ENCODE measurements at regions not wholly inside any gene's neighbourhood (a gene's known extent, or its start where the extent isn't known, plus 50 kb on each side); places are given as distances from the start of the nearest gene placed in this dataset.
A peak's percentile ranks its signal among the peaks of the same experiment; 100 is the strongest.

- Histone ChIP-seq H3K27me3 (ENCODE audit: low read depth) (no peaks in the 10 kb centered on the region), H3K27ac (no peak overlapping the region), H3K36me3 (no peaks in the 10 kb centered on the region), H3K4me3 (no peak overlapping the region), H3K4me1 (peaks cover 22% of the 10 kb centered on the region), H3K9me3 (no peaks in the 10 kb centered on the region)
- intact Hi-C loops (cut with DNase I): no loop called here
- no peak for TF ChIP-seq CTCF (IDR thresholded peaks at IDR 0.05)
- ATAC-seq (peak in 1 of 2 donors; percentile 12), DNase-seq (no peak)
These were observed 1079.1 kb downstream of the TTLL7 start for GRCh38 chr1:82919837-82920236.

- H3K27ac ChIP-seq: no peak overlapping the region
- no peak for TF ChIP-seq CTCF (IDR thresholded peaks at IDR 0.05)
- no peak for ATAC-seq
- H3K27me3 ChIP-seq (ENCODE audit: low read depth): no peaks in the 10 kb centered on the region
- no peak overlapping the region for H3K4me3 ChIP-seq
- no peaks in the 10 kb centered on the region for H3K36me3 ChIP-seq
- no peaks in the 10 kb centered on the region for H3K4me1 ChIP-seq
- intact Hi-C loops (cut with DNase I): no loop called here
- H3K9me3 ChIP-seq: no peaks in the 10 kb centered on the region
- DNase-seq: no peak
These were observed 1091.6 kb downstream of the TTLL7 start for GRCh38 chr1:82907313-82907712.

GRCh38 chr1:82903626-82904025 lies 1095.3 kb downstream of the TTLL7 start:
- Histone ChIP-seq H3K36me3 (no peaks in the 10 kb centered on the region), H3K4me3 (no peak overlapping the region), H3K4me1 (no peaks in the 10 kb centered on the region), H3K9me3 (no peaks in the 10 kb centered on the region), H3K27ac (no peak overlapping the region), H3K27me3 (ENCODE audit: low read depth) (no peaks in the 10 kb centered on the region)
- ATAC-seq (no peak), DNase-seq (no peak)
- no peak for TF ChIP-seq CTCF (IDR thresholded peaks at IDR 0.05)
- intact Hi-C loops (cut with DNase I): no loop called here

- intact Hi-C loops (cut with DNase I): no loop called here
- DNase-seq: no peak
These were observed 1097.4 kb downstream of the TTLL7 start for GRCh38 chr1:82901561-82901960.

GRCh38 chr1:82901118-82901517 lies 1097.8 kb downstream of the TTLL7 start:
- no peaks in the 10 kb centered on the region for H3K4me1 ChIP-seq
- ATAC-seq: no peak

More at GRCh38 chr1:82901561-82901960, 1097.4 kb downstream of the TTLL7 start:
- H3K4me1 ChIP-seq: no peaks in the 10 kb centered on the region
- H3K27me3 ChIP-seq (ENCODE audit: low read depth): no peaks in the 10 kb centered on the region
- H3K4me3 ChIP-seq: no peak overlapping the region
- H3K27ac ChIP-seq: no peak overlapping the region
- ATAC-seq: no peak
- no peaks in the 10 kb centered on the region for H3K36me3 ChIP-seq
- no peaks in the 10 kb centered on the region for H3K9me3 ChIP-seq
- TF ChIP-seq CTCF (IDR thresholded peaks at IDR 0.05): no peak

More at GRCh38 chr1:82901118-82901517, 1097.8 kb downstream of the TTLL7 start:
- Histone ChIP-seq H3K27me3 (ENCODE audit: low read depth) (no peaks in the 10 kb centered on the region), H3K9me3 (no peaks in the 10 kb centered on the region), H3K36me3 (no peaks in the 10 kb centered on the region), H3K4me3 (no peak overlapping the region), H3K27ac (no peak overlapping the region)
- no peak for DNase-seq
- intact Hi-C loops (cut with DNase I): no loop called here
- no peak for TF ChIP-seq CTCF (IDR thresholded peaks at IDR 0.05)
